ENCODE measurements at regions not wholly inside any gene's neighbourhood (a gene's known extent, or its start where the extent isn't known, plus 50 kb on each side); places are given as distances from the start of the nearest gene placed in this dataset.
A peak's percentile ranks its signal among the peaks of the same experiment; 100 is the strongest.

GRCh38 chr9:1332156-1332555, 282.0 kb downstream of the DMRT2 start:
- CTCF ChIA-PET: no interaction called here
- Mint-ChIP-seq H3K27ac (no peak overlapping the region), H3K4me1 (no peaks in the 10 kb centered on the region), H3K36me3 (ENCODE audit: low read depth) (no peaks in the 10 kb centered on the region), H3K9me3 (no peaks in the 10 kb centered on the region), H3K27me3 (peaks cover 3% of the 10 kb centered on the region), H3K4me3 (no peak overlapping the region)
- DNase-seq: no peak
- POLR2A ChIA-PET: no interaction called here

- Mint-ChIP-seq H3K4me1 (no peaks in the 10 kb centered on the region), H3K27ac (no peak overlapping the region), H3K9me3 (peaks cover 4% of the 10 kb centered on the region), H3K36me3 (ENCODE audit: low read depth) (no peaks in the 10 kb centered on the region), H3K4me3 (no peak overlapping the region), H3K27me3 (no peaks in the 10 kb centered on the region)
- POLR2A ChIA-PET: no interaction called here
- CTCF ChIA-PET: interaction anchor here (0.6 kb wide), 1 partner anchor 241 kb away, joined by 3 read pairs; no protein-coding TSS in a partner anchor
- DNase-seq: no peak
These were observed 285.0 kb downstream of the DMRT2 start for GRCh38 chr9:1335174-1335573.

GRCh38 chr9:1337169-1337568, 287.0 kb downstream of the DMRT2 start:
- Mint-ChIP-seq H3K27me3 (no peaks in the 10 kb centered on the region), H3K27ac (no peak overlapping the region), H3K4me3 (no peak overlapping the region), H3K4me1 (no peaks in the 10 kb centered on the region), H3K36me3 (ENCODE audit: low read depth) (no peaks in the 10 kb centered on the region), H3K9me3 (peaks cover 5% of the 10 kb centered on the region)
- ChIA-PET POLR2A (no interaction called here), CTCF (no interaction called here)
- DNase-seq: no peak

- ChIA-PET POLR2A (no interaction called here), CTCF (no interaction called here)
These were observed 290.2 kb downstream of the DMRT2 start for GRCh38 chr9:1340390-1340789.

GRCh38 chr9:1353291-1353690, 303.1 kb downstream of the DMRT2 start:
- POLR2A ChIA-PET: no interaction called here
- Mint-ChIP-seq H3K4me1 (no peaks in the 10 kb centered on the region), H3K36me3 (ENCODE audit: low read depth) (no peaks in the 10 kb centered on the region), H3K27ac (no peak overlapping the region), H3K9me3 (no peaks in the 10 kb centered on the region), H3K27me3 (peaks cover 15% of the 10 kb centered on the region), H3K4me3 (no peak overlapping the region)
- CTCF ChIA-PET: no interaction called here
- no peak for DNase-seq

More at GRCh38 chr9:1340390-1340789, 290.2 kb downstream of the DMRT2 start:
- Mint-ChIP-seq H3K27ac (no peak overlapping the region), H3K36me3 (ENCODE audit: low read depth) (no peaks in the 10 kb centered on the region), H3K4me1 (no peaks in the 10 kb centered on the region), H3K27me3 (peaks cover 2% of the 10 kb centered on the region), H3K4me3 (no peak overlapping the region), H3K9me3 (peaks cover 7% of the 10 kb centered on the region)
- no peak for DNase-seq

GRCh38 chr9:1354086-1354485, 303.9 kb downstream of the DMRT2 start:
- Mint-ChIP-seq H3K9me3 (no peaks in the 10 kb centered on the region), H3K27ac (no peak overlapping the region), H3K27me3 (peaks cover 20% of the 10 kb centered on the region), H3K36me3 (ENCODE audit: low read depth) (no peaks in the 10 kb centered on the region), H3K4me3 (no peak overlapping the region), H3K4me1 (no peaks in the 10 kb centered on the region)
- CTCF ChIA-PET: no interaction called here
- DNase-seq: no peak
- POLR2A ChIA-PET: no interaction called here

- H3K27ac Mint-ChIP-seq: no peak overlapping the region
- H3K4me1 Mint-ChIP-seq: no peaks in the 10 kb centered on the region
- ChIA-PET POLR2A (no interaction called here), CTCF (no interaction called here)
- H3K27me3 Mint-ChIP-seq: peaks cover 24% of the 10 kb centered on the region
- no peak for DNase-seq
- H3K9me3 Mint-ChIP-seq: no peaks in the 10 kb centered on the region
- no peak overlapping the region for H3K4me3 Mint-ChIP-seq
- H3K36me3 Mint-ChIP-seq (ENCODE audit: low read depth): no peaks in the 10 kb centered on the region
These were observed 304.4 kb downstream of the DMRT2 start for GRCh38 chr9:1354606-1355005.

- Mint-ChIP-seq H3K27me3 (peaks cover 27% of the 10 kb centered on the region), H3K27ac (no peak overlapping the region), H3K9me3 (no peaks in the 10 kb centered on the region), H3K4me3 (no peak overlapping the region), H3K4me1 (no peaks in the 10 kb centered on the region), H3K36me3 (ENCODE audit: low read depth) (no peaks in the 10 kb centered on the region)
- ChIA-PET POLR2A (no interaction called here), CTCF (no interaction called here)
- DNase-seq: no peak
These were observed 305.5 kb downstream of the DMRT2 start for GRCh38 chr9:1355656-1356055.

GRCh38 chr9:1362845-1363244, 312.7 kb downstream of the DMRT2 start:
- no peak for DNase-seq
- peaks cover 14% of the 10 kb centered on the region for H3K36me3 Mint-ChIP-seq (ENCODE audit: low read depth)
- ChIA-PET CTCF (interaction anchor here (1.2 to 2.0 kb wide), 2 partner anchors 9 to 20 kb away, joined by 3 to 7 read pairs; no protein-coding TSS in a partner anchor), POLR2A (no interaction called here)
- H3K4me1 Mint-ChIP-seq: peaks cover 7% of the 10 kb centered on the region
- H3K27ac Mint-ChIP-seq: no peak overlapping the region
- peaks cover 22% of the 10 kb centered on the region for H3K27me3 Mint-ChIP-seq
- no peak overlapping the region for H3K4me3 Mint-ChIP-seq
- peaks cover 10% of the 10 kb centered on the region for H3K9me3 Mint-ChIP-seq

GRCh38 chr9:1366276-1366675, 316.1 kb downstream of the DMRT2 start:
- H3K4me3 Mint-ChIP-seq: no peak overlapping the region
- peaks cover 10% of the 10 kb centered on the region for H3K9me3 Mint-ChIP-seq
- ChIA-PET POLR2A (no interaction called here), CTCF (no interaction called here)
- peaks cover 14% of the 10 kb centered on the region for H3K36me3 Mint-ChIP-seq (ENCODE audit: low read depth)
- H3K27me3 Mint-ChIP-seq: peaks cover 8% of the 10 kb centered on the region
- peak; percentile 51 for DNase-seq
- H3K27ac Mint-ChIP-seq: no peak overlapping the region
- peaks cover 7% of the 10 kb centered on the region for H3K4me1 Mint-ChIP-seq

GRCh38 chr9:1369297-1369696, 319.1 kb downstream of the DMRT2 start:
- CTCF ChIA-PET: no interaction called here
- Mint-ChIP-seq H3K9me3 (peaks cover 6% of the 10 kb centered on the region), H3K27ac (no peak overlapping the region), H3K27me3 (peaks cover 18% of the 10 kb centered on the region), H3K4me3 (no peak overlapping the region), H3K36me3 (ENCODE audit: low read depth) (peaks cover 13% of the 10 kb centered on the region), H3K4me1 (peaks cover 2% of the 10 kb centered on the region)
- POLR2A ChIA-PET: no interaction called here
- no peak for DNase-seq

GRCh38 chr9:1373445-1373844, 323.3 kb downstream of the DMRT2 start:
- Mint-ChIP-seq H3K27ac (no peak overlapping the region), H3K9me3 (no peaks in the 10 kb centered on the region)

GRCh38 chr9:1383899-1384455, 333.8 kb downstream of the DMRT2 start:
- Mint-ChIP-seq H3K4me1 (no peaks in the 10 kb centered on the region), H3K27ac (no peak overlapping the region), H3K27me3 (peaks cover 2% of the 10 kb centered on the region), H3K9me3 (no peaks in the 10 kb centered on the region), H3K4me3 (no peak overlapping the region), H3K36me3 (ENCODE audit: low read depth) (no peaks in the 10 kb centered on the region)
- POLR2A ChIA-PET: no interaction called here
- CTCF ChIA-PET: no interaction called here
- DNase-seq: no peak

More at GRCh38 chr9:1373445-1373844, 323.3 kb downstream of the DMRT2 start:
- DNase-seq: no peak
- POLR2A ChIA-PET: no interaction called here
- Mint-ChIP-seq H3K4me1 (no peaks in the 10 kb centered on the region), H3K36me3 (ENCODE audit: low read depth) (peaks cover 2% of the 10 kb centered on the region), H3K4me3 (no peak overlapping the region), H3K27me3 (peaks cover 30% of the 10 kb centered on the region)
- CTCF ChIA-PET: no interaction called here

- CTCF ChIA-PET: interaction anchor here (0.7 kb wide), 1 partner anchor 378 kb away, joined by 3 read pairs; no protein-coding TSS in a partner anchor
These were observed 334.7 kb downstream of the DMRT2 start for GRCh38 chr9:1384816-1385215.

More at GRCh38 chr9:1384816-1385215, 334.7 kb downstream of the DMRT2 start:
- Mint-ChIP-seq H3K4me3 (no peak overlapping the region), H3K27me3 (peaks cover 2% of the 10 kb centered on the region), H3K27ac (no peak overlapping the region), H3K36me3 (ENCODE audit: low read depth) (no peaks in the 10 kb centered on the region), H3K9me3 (no peaks in the 10 kb centered on the region), H3K4me1 (no peaks in the 10 kb centered on the region)
- DNase-seq: no peak
- POLR2A ChIA-PET: no interaction called here
